GM21619 (cell line): ENCODE measurements at regions not wholly inside any gene's neighbourhood (a gene's known extent, or its start where the extent isn't known, plus 50 kb on each side); places are given as distances from the start of the nearest gene placed in this dataset.

Experiments used
- ATAC-seq: cut with Tn5 transposase; IDR thresholded peaks from one replicate; pipeline ENCODE4 v1.9.1; 2021; ENCODE audit not compliant: unreplicated experiment

GRCh38 chrX:109926743-109927662 is 75.9 kb upstream of the TMEM164 start:
- no peak for ATAC-seq

GRCh38 chrX:109927663-109928273 is 75.1 kb upstream of the TMEM164 start:
- ATAC-seq: no peak

GRCh38 chrX:109928596-109929335 is 74.1 kb upstream of the TMEM164 start:
- ATAC-seq: no peak

- no peak for ATAC-seq
Measured at GRCh38 chrX:109931677-109932076, 71.2 kb upstream of the TMEM164 start.

GRCh38 chrX:109934434-109934833 is 68.5 kb upstream of the TMEM164 start:
- ATAC-seq: no peak

GRCh38 chrX:109934935-109935334 is 68.0 kb upstream of the TMEM164 start:
- no peak for ATAC-seq

GRCh38 chrX:109936114-109936513 is 66.8 kb upstream of the TMEM164 start:
- no peak for ATAC-seq

GRCh38 chrX:109936598-109936997 is 66.3 kb upstream of the TMEM164 start:
- ATAC-seq: no peak

GRCh38 chrX:109939498-109939897 is 63.4 kb upstream of the TMEM164 start:
- no peak for ATAC-seq

GRCh38 chrX:109940411-109940810 is 62.5 kb upstream of the TMEM164 start:
- no peak for ATAC-seq

GRCh38 chrX:109943092-109943739 is 59.7 kb upstream of the TMEM164 start:
- no peak for ATAC-seq

- ATAC-seq: no peak
Measured at GRCh38 chrX:109943740-109944092, 59.2 kb upstream of the TMEM164 start.

GRCh38 chrX:109952050-109952449 is 50.9 kb upstream of the TMEM164 start:
- ATAC-seq: no peak

GRCh38 chrX:109952985-109953905 is 49.7 kb upstream of the TMEM164 start:
- ATAC-seq: peak; percentile 78
